H1 (cell line): ENCODE measurements at regions not wholly inside any gene's neighbourhood (a gene's known extent, or its start where the extent isn't known, plus 50 kb on each side); places are given as distances from the start of the nearest gene placed in this dataset.

Experiments
- CEBPB ChIP-seq: IDR thresholded peaks from 2 replicates; pipeline ENCODE4 v1.6.1; 2012; ENCODE audit warnings: low read depth, low read length
- CHD1 ChIP-seq: IDR thresholded peaks from 2 replicates; pipeline ENCODE4 v1.6.1; 2012; ENCODE audit warnings: low read depth, low read length, improper control_type of control experiment
- CHD2 ChIP-seq: IDR thresholded peaks from 2 replicates; pipeline ENCODE4 v1.6.1; 2012; ENCODE audit warnings: low read length, improper control_type of control experiment
- CTBP2 ChIP-seq: IDR thresholded peaks from 2 replicates; pipeline ENCODE4 v1.7.0; 2011; ENCODE audit warnings: borderline replicate concordance, mild to moderate bottlenecking, moderate library complexity, mixed read lengths, low read length; ENCODE audit not compliant: insufficient read depth, insufficient read length
- CTCF ChIP-seq, 3 experiments: IDR thresholded peaks; 1 replicate in 2 of 3; 2 replicates in 1 of 3; pipeline versions ENCODE4 v1.5.1 to v1.6.1; 2011; ENCODE audit warnings: low read length in 3 of 3, mild to moderate bottlenecking in 3 of 3, inconsistent platforms in 2 of 3, low read depth in 1 of 3, moderate library complexity in 1 of 3; ENCODE audit not compliant: insufficient read depth in 1 of 3; ENCODE audit errors: control extremely low read depth in 1 of 3
- EP300 ChIP-seq, 2 experiments: IDR thresholded peaks; 1 replicate in 1 of 2; 2 replicates in 1 of 2; pipeline ENCODE4 v1.6.1; 2011 to 2012; ENCODE audit warnings: low read depth in 2 of 2, low read length in 2 of 2, mild to moderate bottlenecking in 2 of 2, borderline replicate concordance in 1 of 2, inconsistent platforms in 1 of 2, moderate library complexity in 1 of 2
- PHF8 ChIP-seq: fragments of 200-600 bp; sonication (generic); conservative IDR thresholded peaks from 2 replicates; pipeline ENCODE4 v1.7.1; 2012; ENCODE audit warnings: low read depth, mild to moderate bottlenecking, inconsistent platforms, low read length, moderate library complexity
- POLR2A ChIP-seq, 2 experiments: IDR thresholded peaks; 1 replicate in 1 of 2; 2 replicates in 1 of 2; pipeline ENCODE4 v1.6.1; 2011; ENCODE audit warnings: low read depth in 2 of 2, low read length in 2 of 2, mild to moderate bottlenecking in 2 of 2; ENCODE audit errors: control extremely low read depth in 1 of 2
- POLR2AphosphoS5 ChIP-seq: IDR thresholded peaks from 2 replicates; pipeline ENCODE4 v1.6.1; 2011; ENCODE audit warnings: low read depth, low read length
- RAD21 ChIP-seq, 2 experiments: IDR thresholded peaks in 1 of 2; conservative IDR thresholded peaks in 1 of 2; 2 replicates each; pipeline ENCODE4 v1.6.1; 2011; ENCODE audit warnings: low read depth in 2 of 2, low read length in 2 of 2, improper control_type of control experiment in 1 of 2, inconsistent platforms in 1 of 2, mild to moderate bottlenecking in 1 of 2, moderate library complexity in 1 of 2
- TAF1 ChIP-seq: IDR thresholded peaks from 2 replicates; pipeline ENCODE4 v1.6.1; 2011; ENCODE audit warnings: mild to moderate bottlenecking, low read depth, low read length
- USF2 ChIP-seq: IDR thresholded peaks from 2 replicates; pipeline ENCODE4 v1.6.1; 2011; ENCODE audit warnings: low read length, improper control_type of control experiment
- YY1 ChIP-seq: IDR thresholded peaks from 2 replicates; pipeline ENCODE4 v1.6.1; 2011; ENCODE audit warnings: low read depth, mild to moderate bottlenecking, low read length

GRCh38 chr1:37167479-37167878, 133.2 kb upstream of the GRIK3 start:
- no peak for TF ChIP-seq CTCF (IDR thresholded peaks at IDR 0.05; ENCODE audit: control extremely low read depth in 1 of 3, insufficient read depth in 1 of 3, low read depth in 1 of 3, low read length in 3 of 3)
- TF ChIP-seq EP300 (IDR thresholded peaks at IDR 0.05; ENCODE audit: borderline replicate concordance in 1 of 2, low read depth in 2 of 2, low read length in 2 of 2), result no peak
- TF ChIP-seq CTBP2, result no peak
- TF ChIP-seq TAF1, result no peak
- no peak for TF ChIP-seq PHF8
- TF ChIP-seq CHD2, result no peak
- TF ChIP-seq CEBPB, result no peak
- no peak for TF ChIP-seq CHD1
- TF ChIP-seq POLR2A (IDR thresholded peaks at IDR 0.05; ENCODE audit: control extremely low read depth in 1 of 2, low read depth in 2 of 2, low read length in 2 of 2), result no peak
- TF ChIP-seq USF2, result no peak
- no peak for TF ChIP-seq YY1
- no peak for TF ChIP-seq RAD21 (IDR thresholded peaks at IDR 0.05 in 1 of 2, conservative IDR thresholded peaks at IDR 0.05 in 1 of 2; ENCODE audit: low read depth in 2 of 2, low read length in 2 of 2)
- TF ChIP-seq POLR2AphosphoS5, result no peak
